SK-N-SH (cell line): ENCODE measurements at regions not wholly inside any gene's neighbourhood (a gene's known extent, or its start where the extent isn't known, plus 50 kb on each side); places are given as distances from the start of the nearest gene placed in this dataset.

Experiments used
- CTCF ChIA-PET: fragments of 300-600, 350-600 bp; formaldehyde crosslinking; extraction: SDS; loops from one replicate; lab custom pipeline; 2021; lab: Yijun Ruan, JAX
- POLR2A ChIA-PET: fragments of 350-600 bp; sonication (Branson Sonifier 250); formaldehyde crosslinking; extraction: SDS; loops from one replicate; lab custom pipeline; 2020; ENCODE audit warnings: antibody characterized with exemption, inconsistent platforms; lab: Yijun Ruan, JAX
- DNase-seq: peaks from one replicate; pipeline ENCODE4 v3.0.0; 2012
- H2AFZ ChIP-seq: fragments of 200-600 bp; sonication (generic); 2 replicates; pipeline ENCODE4 v1.8.1; 2016; ENCODE audit warnings: antibody characterized with exemption, mild to moderate bottlenecking, low read depth
- H3F3A ChIP-seq: fragments of 200-600 bp; sonication (generic); replicated peaks from 2 replicates; pipeline ENCODE3; 2016; ENCODE audit warnings: antibody characterized with exemption, mild to moderate bottlenecking; ENCODE audit not compliant: insufficient read depth
- H3K27ac ChIP-seq, 2 experiments: fragments of 200-500 bp in 1 of 2; fragments of 200-600 bp in 1 of 2; sonication (Bioruptor generic) in 1 of 2; sonication (generic), shearing (Covaris generic) in 1 of 2; 2 replicates each; pipeline versions ENCODE4 v1.5.1 to v1.6.1; 2014 to 2016; ENCODE audit warnings: low read depth in 2 of 2, inconsistent platforms in 1 of 2, low read length in 1 of 2, mild to moderate bottlenecking in 1 of 2, mixed read lengths in 1 of 2
- H3K27me3 ChIP-seq: fragments of 200-600 bp; sonication (generic), shearing (Covaris generic); 2 replicates; pipeline ENCODE4 v1.6.1; 2016; ENCODE audit warnings: mixed run types; ENCODE audit not compliant: insufficient read depth
- H3K36me3 ChIP-seq, 2 experiments: fragments of 200-500 bp in 1 of 2; fragments of 200-600 bp in 1 of 2; sonication (Bioruptor generic) in 1 of 2; sonication (generic) in 1 of 2; replicated peaks in 1 of 2; 2 replicates each; pipeline versions ENCODE3 to v1.5.1; 2014 to 2016; ENCODE audit warnings: low read length in 1 of 2, mild to moderate bottlenecking in 1 of 2; ENCODE audit not compliant: insufficient read depth in 2 of 2, control insufficient read depth in 1 of 2
- H3K4me1 ChIP-seq, 2 experiments: fragments of 200-500 bp in 1 of 2; fragments of 200-600 bp in 1 of 2; sonication (Bioruptor generic) in 1 of 2; sonication (generic), shearing (Covaris generic) in 1 of 2; 2 replicates each; pipeline versions ENCODE4 v1.5.1 to v1.6.1; 2014 to 2016; ENCODE audit warnings: low read depth in 1 of 2, low read length in 1 of 2, mixed run types in 1 of 2; ENCODE audit not compliant: insufficient read depth in 2 of 2, control insufficient read depth in 1 of 2
- H3K4me2 ChIP-seq: fragments of 200-600 bp; sonication (generic), shearing (Covaris generic); 2 replicates; pipeline ENCODE4 v1.6.1; 2017; ENCODE audit warnings: mixed run types
- H3K4me3 ChIP-seq, 2 experiments: fragments of 200-500 bp in 1 of 2; fragments of 200-600 bp in 1 of 2; sonication (Bioruptor generic) in 1 of 2; sonication (generic), shearing (Covaris generic) in 1 of 2; 2 replicates each; pipeline versions ENCODE4 v1.5.1 to v1.8.1; 2014 to 2016; ENCODE audit warnings: low read depth in 2 of 2, inconsistent platforms in 1 of 2, low read length in 1 of 2, mild to moderate bottlenecking in 1 of 2, mixed read lengths in 1 of 2, moderate library complexity in 1 of 2
- H3K79me2 ChIP-seq: fragments of 200-600 bp; sonication (generic); 2 replicates; pipeline ENCODE4 v1.8.1; 2017; ENCODE audit warnings: mild to moderate bottlenecking; ENCODE audit not compliant: insufficient read depth
- H3K9ac ChIP-seq: fragments of 200-600 bp; sonication (generic); 2 replicates; pipeline ENCODE4 v1.6.1; 2017; ENCODE audit warnings: mixed run types
- H3K9me2 ChIP-seq: fragments of 200-600 bp; sonication (generic); 2 replicates; pipeline ENCODE4 v1.6.1; 2017; ENCODE audit warnings: mixed run types
- H3K9me3 ChIP-seq: fragments of 200-600 bp; sonication (generic); 2 replicates; pipeline ENCODE4 v1.6.1; 2017; ENCODE audit warnings: mixed run types, mild to moderate bottlenecking, moderate library complexity
- H4K20me1 ChIP-seq: fragments of 200-600 bp; sonication (generic); 2 replicates; pipeline ENCODE4 v1.6.1; 2017; ENCODE audit warnings: mild to moderate bottlenecking, mixed run types; ENCODE audit not compliant: insufficient read depth
- FOSL2 ChIP-seq: IDR thresholded peaks from 2 replicates; pipeline ENCODE4 v1.4.0; 2012; ENCODE audit warnings: low read depth, mild to moderate bottlenecking, moderate library complexity, borderline replicate concordance
- FOXM1 ChIP-seq: IDR thresholded peaks from 2 replicates; pipeline ENCODE4 v1.4.0; 2012; ENCODE audit warnings: low read depth, mild to moderate bottlenecking
- GABPA ChIP-seq: IDR thresholded peaks from 2 replicates; pipeline ENCODE4 v1.4.0; 2012; ENCODE audit warnings: low read depth, mild to moderate bottlenecking
- GATA2 ChIP-seq: sonication (generic); formaldehyde crosslinking; IDR thresholded peaks from 2 replicates; pipeline ENCODE4 v1.5.0; 2020; ENCODE audit warnings: mild to moderate bottlenecking, missing genetic modification reagents
- JUND ChIP-seq: IDR thresholded peaks from 2 replicates; pipeline ENCODE4 v1.4.0; 2012
- NRF1 ChIP-seq: IDR thresholded peaks from 2 replicates; pipeline ENCODE4 v1.6.1; 2012; ENCODE audit warnings: low read depth, mild to moderate bottlenecking, low read length
- POLR2AphosphoS5 ChIP-seq: IDR thresholded peaks from 2 replicates; pipeline ENCODE4 v1.6.1; 2012; ENCODE audit warnings: low read depth, low read length
- RFX5 ChIP-seq: IDR thresholded peaks from 2 replicates; pipeline ENCODE4 v1.6.1; 2012; ENCODE audit warnings: mild to moderate bottlenecking, improper control_type of control experiment, low read length
- RXRA ChIP-seq: IDR thresholded peaks from 2 replicates; pipeline ENCODE4 v1.4.0; 2012; ENCODE audit warnings: low read depth, mild to moderate bottlenecking, borderline replicate concordance
- SMC3 ChIP-seq: IDR thresholded peaks from 2 replicates; pipeline ENCODE4 v1.6.1; 2012; ENCODE audit warnings: low read depth, low read length, improper control_type of control experiment
- TEAD4 ChIP-seq: IDR thresholded peaks from 2 replicates; pipeline ENCODE4 v1.4.0; 2012; ENCODE audit warnings: mild to moderate bottlenecking, borderline replicate concordance; ENCODE audit not compliant: insufficient read depth
- WGBS: methylation state at CpG from one replicate; pipeline ENCODE4 v1.1.6; 2017; ENCODE audit warnings: low lambda C conversion rate; 5-methylcytosine and 5-hydroxymethylcytosine counted together
- TF ChIP-seq, protein P1 (sequence below): IDR thresholded peaks from 2 replicates; pipeline ENCODE4 v1.4.0; 2012; ENCODE audit warnings: low read depth, borderline replicate concordance
- TF ChIP-seq, protein P2 (sequence below): fragments of 150-350 bp; IDR thresholded peaks from 2 replicates; pipeline ENCODE4 v1.6.1; 2016; ENCODE audit warnings: mild to moderate bottlenecking, low read depth, low read length
- TF ChIP-seq, protein P3 (sequence below): IDR thresholded peaks from 2 replicates; pipeline ENCODE4 v1.4.0; 2012; ENCODE audit warnings: low read depth
- TF ChIP-seq, protein P4 (sequence below): fragments of 150-350 bp; IDR thresholded peaks from 2 replicates; pipeline ENCODE4 v1.6.1; 2017; ENCODE audit warnings: antibody characterized with exemption, low read length, low read depth, borderline replicate concordance

DNA sequence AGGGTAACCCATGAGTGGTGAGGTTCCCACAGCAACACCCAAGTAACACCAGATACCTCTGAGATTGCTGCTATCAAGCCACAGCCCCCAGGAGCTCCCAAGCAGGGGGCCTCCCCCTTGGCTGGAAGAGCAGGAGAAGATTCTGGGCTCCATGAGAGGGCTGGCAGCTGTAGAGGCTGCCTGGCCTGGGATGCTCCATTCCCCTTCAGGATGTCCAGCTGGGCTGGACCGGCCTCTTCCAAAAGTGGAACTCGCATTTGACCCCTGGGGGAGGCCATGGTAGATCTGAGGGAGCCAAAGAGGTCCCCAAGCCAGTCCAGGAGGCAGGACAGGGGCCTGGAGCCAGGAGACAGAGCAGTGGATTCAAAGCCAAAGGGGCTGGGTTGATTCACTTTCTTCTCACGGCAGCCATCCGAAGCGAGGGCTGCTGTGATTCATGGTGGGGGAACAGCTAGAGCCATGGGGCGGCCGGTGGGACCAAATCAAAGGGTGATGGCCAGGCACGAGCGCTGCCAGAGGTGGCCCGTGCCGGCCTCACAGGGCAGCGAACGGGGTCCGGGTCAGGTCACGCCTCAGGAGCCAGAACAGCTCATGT is 95.3 kb upstream of the ID2 start (continued):
- TF ChIP-seq NRF1: no peak
- no peak for TF ChIP-seq GATA2 (CRISPR knock-in tag)
- TF ChIP-seq FOSL2: no peak

DNA sequence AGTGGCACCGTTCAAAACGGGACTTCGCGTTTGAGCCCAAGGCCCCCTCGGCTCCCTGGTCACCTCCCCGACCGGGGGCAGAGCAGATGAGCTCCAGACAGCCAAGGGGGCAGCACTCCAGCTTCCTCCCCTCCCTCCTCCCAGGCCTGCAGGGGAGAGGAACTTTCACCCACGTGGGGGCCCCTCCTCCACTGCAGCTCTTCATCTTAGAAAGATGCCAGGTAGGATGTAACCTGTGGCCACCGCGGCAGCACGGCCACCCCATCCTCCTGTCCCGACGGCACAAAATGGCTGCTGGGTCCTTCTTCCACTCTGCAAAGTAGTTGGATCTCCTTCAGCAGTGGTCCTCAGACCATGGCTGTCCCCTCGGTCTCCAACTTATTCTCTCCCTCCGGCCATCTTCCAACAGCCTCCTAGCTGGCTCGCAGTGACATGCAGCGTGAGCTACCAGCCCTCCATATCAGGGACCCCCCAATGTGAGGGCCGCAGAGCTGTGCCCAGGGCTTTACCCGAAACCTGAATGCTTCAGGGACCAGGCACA is 94.5 kb upstream of the ID2 start:
- Histone ChIP-seq H3K9me3 (no peaks in the 10 kb centered on the region), H3K4me2 (no peak overlapping the region), H3K4me1 (peaks cover 0 to under 1% of the 10 kb centered on the region in 2 experiments; a peak in 1 of 4 replicates), H3K79me2 (no peaks in the 10 kb centered on the region), H3K9ac (no peak overlapping the region), H3F3A (no peaks in the 10 kb centered on the region), H2AFZ (no peak overlapping the region), H4K20me1 (no peaks in the 10 kb centered on the region), H3K27ac (no peak overlapping the region), H3K27me3 (no peaks in the 10 kb centered on the region), H3K36me3 (no peaks in the 10 kb centered on the region), H3K9me2 (no peaks in the 10 kb centered on the region), H3K4me3 (no peak overlapping the region)
- 82% methylated on average over 19 of the region's 19 CpGs for WGBS
- no peak for DNase-seq
- CTCF ChIA-PET: interaction anchor here (1.4 kb wide), 1 partner anchor 106 kb away, joined by 4 read pairs; no protein-coding TSS in a partner anchor
- POLR2A ChIA-PET: interaction anchor here (1.3 kb wide), 1 partner anchor 95 kb away, joined by 4 read pairs; the partner anchor contains the start of gene ID2
- TF ChIP-seq SMC3: no peak
- TF ChIP-seq, protein P1, sequence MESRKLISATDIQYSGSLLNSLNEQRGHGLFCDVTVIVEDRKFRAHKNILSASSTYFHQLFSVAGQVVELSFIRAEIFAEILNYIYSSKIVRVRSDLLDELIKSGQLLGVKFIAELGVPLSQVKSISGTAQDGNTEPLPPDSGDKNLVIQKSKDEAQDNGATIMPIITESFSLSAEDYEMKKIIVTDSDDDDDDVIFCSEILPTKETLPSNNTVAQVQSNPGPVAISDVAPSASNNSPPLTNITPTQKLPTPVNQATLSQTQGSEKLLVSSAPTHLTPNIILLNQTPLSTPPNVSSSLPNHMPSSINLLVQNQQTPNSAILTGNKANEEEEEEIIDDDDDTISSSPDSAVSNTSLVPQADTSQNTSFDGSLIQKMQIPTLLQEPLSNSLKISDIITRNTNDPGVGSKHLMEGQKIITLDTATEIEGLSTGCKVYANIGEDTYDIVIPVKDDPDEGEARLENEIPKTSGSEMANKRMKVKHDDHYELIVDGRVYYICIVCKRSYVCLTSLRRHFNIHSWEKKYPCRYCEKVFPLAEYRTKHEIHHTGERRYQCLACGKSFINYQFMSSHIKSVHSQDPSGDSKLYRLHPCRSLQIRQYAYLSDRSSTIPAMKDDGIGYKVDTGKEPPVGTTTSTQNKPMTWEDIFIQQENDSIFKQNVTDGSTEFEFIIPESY: no peak
- TF ChIP-seq, protein P2, sequence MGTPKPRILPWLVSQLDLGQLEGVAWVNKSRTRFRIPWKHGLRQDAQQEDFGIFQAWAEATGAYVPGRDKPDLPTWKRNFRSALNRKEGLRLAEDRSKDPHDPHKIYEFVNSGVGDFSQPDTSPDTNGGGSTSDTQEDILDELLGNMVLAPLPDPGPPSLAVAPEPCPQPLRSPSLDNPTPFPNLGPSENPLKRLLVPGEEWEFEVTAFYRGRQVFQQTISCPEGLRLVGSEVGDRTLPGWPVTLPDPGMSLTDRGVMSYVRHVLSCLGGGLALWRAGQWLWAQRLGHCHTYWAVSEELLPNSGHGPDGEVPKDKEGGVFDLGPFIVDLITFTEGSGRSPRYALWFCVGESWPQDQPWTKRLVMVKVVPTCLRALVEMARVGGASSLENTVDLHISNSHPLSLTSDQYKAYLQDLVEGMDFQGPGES: no peak
- no peak for TF ChIP-seq FOXM1

DNA sequence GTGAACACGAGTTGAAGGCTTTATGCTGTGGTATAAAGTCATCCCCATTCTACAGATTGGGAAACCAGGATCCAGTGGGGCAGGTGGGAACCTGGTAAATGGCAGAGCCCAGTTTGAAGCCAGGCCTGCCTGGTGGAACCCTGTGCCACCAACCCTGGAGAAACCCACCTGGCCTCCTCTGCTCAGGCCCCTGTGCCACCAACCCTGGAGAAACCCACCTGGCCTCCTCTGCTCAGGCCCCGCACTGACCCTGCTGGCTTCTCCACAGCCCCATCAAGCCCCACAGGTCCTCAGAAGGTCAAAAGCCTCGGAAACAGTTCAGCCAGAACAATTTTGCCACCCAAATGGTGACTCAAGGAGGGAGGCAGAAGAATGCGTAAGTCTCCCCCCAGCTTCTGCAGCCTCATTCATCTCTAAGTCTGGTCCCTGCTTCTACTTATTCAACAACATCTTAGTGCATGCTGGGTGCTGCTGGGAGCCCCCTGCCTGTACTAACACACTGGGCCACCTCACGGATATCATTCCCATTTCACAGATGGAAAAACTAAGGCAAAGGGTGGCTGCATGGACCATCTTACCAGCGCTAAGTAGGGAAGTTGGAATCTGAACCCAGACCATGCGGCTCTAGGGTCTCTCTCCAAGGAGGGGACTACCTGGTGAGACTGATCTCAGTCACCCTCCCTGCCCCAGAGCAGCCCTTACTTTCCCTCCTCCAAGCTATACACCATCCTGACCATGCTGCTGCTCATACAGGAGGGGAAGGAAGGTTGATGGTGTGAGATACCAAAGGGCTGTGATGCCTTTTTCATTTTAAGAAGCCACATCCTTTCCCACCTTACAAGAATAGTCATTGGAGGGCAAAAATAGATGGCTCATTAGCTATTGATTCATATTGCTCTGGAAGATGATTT is 93.7 kb upstream of the ID2 start:
- CTCF ChIA-PET: no interaction called here
- H3K9me3 ChIP-seq: no peaks in the 10 kb centered on the region
- H3K79me2 ChIP-seq: no peaks in the 10 kb centered on the region
- DNase-seq: no peak
- H3K4me2 ChIP-seq: no peak overlapping the region
- H3K9ac ChIP-seq: no peak overlapping the region
- no peak overlapping the region for H2AFZ ChIP-seq
- H3K4me3 ChIP-seq: no peak overlapping the region
- WGBS: 63% methylated on average over 5 of the region's 7 CpGs
- H3K4me1 ChIP-seq: no peaks in the 10 kb centered on the region; a peak in 1 of 4 replicates
- no peaks in the 10 kb centered on the region for H3K36me3 ChIP-seq
- no peak overlapping the region for H3K27ac ChIP-seq
- no peaks in the 10 kb centered on the region for H3K27me3 ChIP-seq
- H3K9me2 ChIP-seq: no peaks in the 10 kb centered on the region
- H4K20me1 ChIP-seq: no peaks in the 10 kb centered on the region
- H3F3A ChIP-seq: no peaks in the 10 kb centered on the region
- POLR2A ChIA-PET: no interaction called here
- no peak for TF ChIP-seq JUND
- no peak for TF ChIP-seq SMC3
- no peak for TF ChIP-seq RFX5
- TF ChIP-seq, protein P3, sequence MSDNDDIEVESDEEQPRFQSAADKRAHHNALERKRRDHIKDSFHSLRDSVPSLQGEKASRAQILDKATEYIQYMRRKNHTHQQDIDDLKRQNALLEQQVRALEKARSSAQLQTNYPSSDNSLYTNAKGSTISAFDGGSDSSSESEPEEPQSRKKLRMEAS: no peak
- no peak for TF ChIP-seq RXRA
- TF ChIP-seq, protein P1: no peak
- no peak for TF ChIP-seq POLR2AphosphoS5
- TF ChIP-seq TEAD4: no peak
- TF ChIP-seq, protein P4, sequence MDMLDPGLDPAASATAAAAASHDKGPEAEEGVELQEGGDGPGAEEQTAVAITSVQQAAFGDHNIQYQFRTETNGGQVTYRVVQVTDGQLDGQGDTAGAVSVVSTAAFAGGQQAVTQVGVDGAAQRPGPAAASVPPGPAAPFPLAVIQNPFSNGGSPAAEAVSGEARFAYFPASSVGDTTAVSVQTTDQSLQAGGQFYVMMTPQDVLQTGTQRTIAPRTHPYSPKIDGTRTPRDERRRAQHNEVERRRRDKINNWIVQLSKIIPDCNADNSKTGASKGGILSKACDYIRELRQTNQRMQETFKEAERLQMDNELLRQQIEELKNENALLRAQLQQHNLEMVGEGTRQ: no peak
- TF ChIP-seq GABPA: no peak
- TF ChIP-seq FOSL2: no peak
